ENCODE measurements at regions not wholly inside any gene's neighbourhood (a gene's known extent, or its start where the extent isn't known, plus 50 kb on each side); places are given as distances from the start of the nearest gene placed in this dataset.

GRCh38 chr2:19607931-19608771 is 249.7 kb upstream of the OSR1 start:
- peak; percentile 43 for DNase-seq (ENCODE audit: low read depth)

GRCh38 chr2:19607400-19607799 is 249.0 kb upstream of the OSR1 start:
- no peak for DNase-seq (ENCODE audit: low read depth)

- no peak for DNase-seq (ENCODE audit: low read depth)
Observed at GRCh38 chr2:19600982-19601381, 242.6 kb upstream of the OSR1 start.

- DNase-seq (ENCODE audit: low read depth) = no peak
Observed at GRCh38 chr2:19600506-19600905, 242.1 kb upstream of the OSR1 start.

- no peak for DNase-seq (ENCODE audit: low read depth)
Observed at GRCh38 chr2:19598971-19599370, 240.5 kb upstream of the OSR1 start.

- DNase-seq (ENCODE audit: low read depth) = no peak
Observed at GRCh38 chr2:19592197-19592596, 233.8 kb upstream of the OSR1 start.

- no peak for DNase-seq (ENCODE audit: low read depth)
Observed at GRCh38 chr2:19589791-19590190, 231.4 kb upstream of the OSR1 start.

GRCh38 chr2:19580830-19581229 is 222.4 kb upstream of the OSR1 start:
- DNase-seq (ENCODE audit: low read depth) = no peak

- no peak for DNase-seq (ENCODE audit: low read depth)
Observed at GRCh38 chr2:19580264-19580663, 221.8 kb upstream of the OSR1 start.

GRCh38 chr2:19579461-19579860 is 221.0 kb upstream of the OSR1 start:
- DNase-seq (ENCODE audit: low read depth) = no peak

- DNase-seq (ENCODE audit: low read depth) = no peak
Observed at GRCh38 chr2:19577723-19578122, 219.3 kb upstream of the OSR1 start.

GRCh38 chr2:19576411-19576810 is 218.0 kb upstream of the OSR1 start:
- no peak for DNase-seq (ENCODE audit: low read depth)

- DNase-seq (ENCODE audit: low read depth) = no peak
Observed at GRCh38 chr2:19575641-19576040, 217.2 kb upstream of the OSR1 start.

GRCh38 chr2:19574778-19575260 is 216.4 kb upstream of the OSR1 start:
- peak; percentile 13 for DNase-seq (ENCODE audit: low read depth)

- no peak for DNase-seq (ENCODE audit: low read depth)
Observed at GRCh38 chr2:19573784-19574183, 215.4 kb upstream of the OSR1 start.

GRCh38 chr2:19571773-19572172 is 213.3 kb upstream of the OSR1 start:
- DNase-seq (ENCODE audit: low read depth) = no peak

GRCh38 chr2:19569300-19569791 is 210.9 kb upstream of the OSR1 start:
- DNase-seq (ENCODE audit: low read depth) = no peak

- DNase-seq (ENCODE audit: low read depth) = no peak
Observed at GRCh38 chr2:19568809-19569208, 210.4 kb upstream of the OSR1 start.

GRCh38 chr2:19560785-19561184 is 202.4 kb upstream of the OSR1 start:
- DNase-seq (ENCODE audit: low read depth) = no peak

- no peak for DNase-seq (ENCODE audit: low read depth)
Observed at GRCh38 chr2:19559596-19560240, 201.3 kb upstream of the OSR1 start.

GRCh38 chr2:19556648-19557047 is 198.2 kb upstream of the OSR1 start:
- no peak for DNase-seq (ENCODE audit: low read depth)

GRCh38 chr2:19554520-19554919 is 196.1 kb upstream of the OSR1 start:
- DNase-seq (ENCODE audit: low read depth) = no peak

- DNase-seq (ENCODE audit: low read depth) = no peak
Observed at GRCh38 chr2:19552270-19552669, 193.8 kb upstream of the OSR1 start.
